GM12865 (cell line): ENCODE measurements at regions not wholly inside any gene's neighbourhood (a gene's known extent, or its start where the extent isn't known, plus 50 kb on each side); places are given as distances from the start of the nearest gene placed in this dataset.

ENCODE experiments used
- DNase-seq: peaks from one replicate; pipeline ENCODE4 v3.0.0; 2010; ENCODE audit warnings: low read depth
- H3K4me3 ChIP-seq: 2 replicates; pipeline ENCODE4 v1.5.1; 2011; ENCODE audit warnings: mild to moderate bottlenecking, low read depth, low read length, control low read depth
- CTCF ChIP-seq: IDR thresholded peaks from 2 replicates; pipeline ENCODE4 v1.5.1; 2011; ENCODE audit warnings: low read length, control low read depth, low read depth, inconsistent platforms; ENCODE audit not compliant: insufficient read depth; ENCODE audit errors: missing control alignments

GRCh38 chr4:122531514-122531913 lies 75.0 kb upstream of the IL2 start:
- no peak overlapping the region for H3K4me3 ChIP-seq

GRCh38 chr4:122531038-122531437 lies 74.5 kb upstream of the IL2 start:
- no peak for DNase-seq
- no peak for TF ChIP-seq CTCF
- no peak overlapping the region for H3K4me3 ChIP-seq

More at GRCh38 chr4:122531514-122531913, 75.0 kb upstream of the IL2 start:
- DNase-seq = no peak
- no peak for TF ChIP-seq CTCF

GRCh38 chr4:122528879-122529278 lies 72.4 kb upstream of the IL2 start:
- no peak overlapping the region for H3K4me3 ChIP-seq
- no peak for TF ChIP-seq CTCF

GRCh38 chr4:122525865-122526264 lies 69.3 kb upstream of the IL2 start:
- no peak overlapping the region for H3K4me3 ChIP-seq
- no peak for TF ChIP-seq CTCF
- no peak for DNase-seq

More at GRCh38 chr4:122528879-122529278, 72.4 kb upstream of the IL2 start:
- no peak for DNase-seq

- TF ChIP-seq CTCF = no peak
- H3K4me3 ChIP-seq = no peak overlapping the region
- no peak for DNase-seq
Measured at GRCh38 chr4:122524176-122524575, 67.7 kb upstream of the IL2 start.

GRCh38 chr4:122522944-122523343 lies 66.4 kb upstream of the IL2 start:
- H3K4me3 ChIP-seq = no peak overlapping the region
- no peak for TF ChIP-seq CTCF
- no peak for DNase-seq

GRCh38 chr4:122517345-122517744 lies 60.8 kb upstream of the IL2 start:
- DNase-seq = no peak
- no peak overlapping the region for H3K4me3 ChIP-seq
- no peak for TF ChIP-seq CTCF
